Endothelial cell of umbilical vein (primary cell): ENCODE measurements at regions not wholly inside any gene's neighbourhood (a gene's known extent, or its start where the extent isn't known, plus 50 kb on each side); places are given as distances from the start of the nearest gene placed in this dataset.

Experiments used
- BruUV-seq: library from RNA; stranded (reverse); fragments of 400-500 nt; replicated peaks from 2 replicates; lab custom pipeline; 2021; lab: Mats Ljungman, UMichigan
- CTCF ChIA-PET: fragments of 300-600, 350-600 bp; sonication (Branson Sonifier 250); formaldehyde crosslinking; loops from one replicate; lab custom pipeline; 2021; ENCODE audit warnings: antibody characterized with exemption, inconsistent platforms; lab: Charles Lee
- POLR2A ChIA-PET: fragments of 300-600, 350-600 bp; sonication (Branson Sonifier 250); formaldehyde crosslinking; loops from one replicate; lab custom pipeline; 2021; ENCODE audit warnings: antibody characterized with exemption, inconsistent platforms; lab: Charles Lee
- DNase-seq: peaks from one replicate; pipeline ENCODE4 v3.0.0-alpha.2; 2011; ENCODE audit warnings: low read depth, low spot score
- FAIRE-seq: peaks from 2 replicates; lab custom pipeline; 2011; peaks lifted over from hg19 to GRCh38; lab: Jason Lieb, UNC
- H2AFZ ChIP-seq: 2 replicates; pipeline ENCODE4 v1.6.0; 2012; ENCODE audit warnings: low read depth, low read length, control low read depth, inconsistent platforms
- H3K27ac ChIP-seq: 2 replicates; pipeline ENCODE4 v1.5.1; 2011; ENCODE audit warnings: low read depth, mild to moderate bottlenecking, control low read depth, low read length, moderate library complexity; ENCODE audit not compliant: insufficient read depth
- H3K27me3 ChIP-seq, 2 experiments: 2 replicates each; pipeline versions ENCODE4 v1.6.0 to v1.6.1; 2011; ENCODE audit warnings: low read length in 2 of 2, mixed read lengths in 1 of 2; ENCODE audit not compliant: control insufficient read depth in 2 of 2, insufficient read depth in 2 of 2
- H3K36me3 ChIP-seq, 2 experiments: 2 replicates in 1 of 2; 3 replicates in 1 of 2; pipeline ENCODE4 v1.5.1; 2011; ENCODE audit warnings: low read length in 2 of 2, mild to moderate bottlenecking in 1 of 2, moderate library complexity in 1 of 2; ENCODE audit not compliant: control insufficient read depth in 2 of 2, insufficient read depth in 2 of 2; ENCODE audit errors: extremely low read depth in 1 of 2
- H3K4me1 ChIP-seq: 3 replicates; pipeline ENCODE4 v1.5.1; 2011; ENCODE audit warnings: mild to moderate bottlenecking, low read length; ENCODE audit not compliant: control insufficient read depth, insufficient read depth; ENCODE audit errors: extremely low read depth
- H3K4me2 ChIP-seq: 2 replicates; pipeline ENCODE4 v1.6.1; 2011; ENCODE audit warnings: low read length, control low read depth, mixed read lengths; ENCODE audit not compliant: insufficient read depth
- H3K4me3 ChIP-seq, 3 experiments: fragments of 200-600 bp in 1 of 3; sonication (generic), shearing (Covaris generic) in 1 of 3; replicated peaks in 1 of 3; 2 replicates each; pipeline ENCODE4 v1.5.1; 2011 to 2016; ENCODE audit warnings: control low read depth in 3 of 3, low read length in 3 of 3, mild to moderate bottlenecking in 2 of 3, inconsistent platforms in 1 of 3, low read depth in 1 of 3, moderate library complexity in 1 of 3; ENCODE audit not compliant: insufficient read depth in 1 of 3
- H3K79me2 ChIP-seq: 2 replicates; pipeline ENCODE4 v1.6.0; 2012; ENCODE audit warnings: low read length, inconsistent platforms; ENCODE audit not compliant: control insufficient read depth, insufficient read depth
- H3K9ac ChIP-seq: replicated peaks from 2 replicates; pipeline ENCODE3; 2011; ENCODE audit warnings: low read length, control low read depth; ENCODE audit not compliant: insufficient read depth; ENCODE audit errors: extremely low read depth
- H3K9me1 ChIP-seq: replicated peaks from 3 replicates; pipeline ENCODE4 v1.6.0; 2011; ENCODE audit warnings: mild to moderate bottlenecking, low read length; ENCODE audit not compliant: control insufficient read depth, insufficient read depth; ENCODE audit errors: extremely low read depth
- H3K9me3 ChIP-seq: replicated peaks from 2 replicates; pipeline ENCODE4 v1.5.1; 2012; ENCODE audit warnings: low read length, inconsistent platforms; ENCODE audit not compliant: control insufficient read depth, insufficient read depth
- H4K20me1 ChIP-seq: replicated peaks from 2 replicates; pipeline ENCODE3; 2011; ENCODE audit warnings: mild to moderate bottlenecking, low read length; ENCODE audit not compliant: control insufficient read depth, insufficient read depth; ENCODE audit errors: extremely low read depth
- CTCF ChIP-seq, 2 donors: IDR thresholded peaks; 1 replicate in 1 of 2; 2 replicates in 1 of 2; pipeline ENCODE4 v1.5.1; 2011; ENCODE audit warnings: low read length in 2 of 2, mild to moderate bottlenecking in 2 of 2, moderate library complexity in 2 of 2, control low read depth in 1 of 2, inconsistent platforms in 1 of 2, low read depth in 1 of 2; ENCODE audit not compliant: insufficient read depth in 1 of 2; ENCODE audit errors: extremely low read depth in 1 of 2
- EZH2 ChIP-seq: IDR thresholded peaks from 2 replicates; pipeline ENCODE4 v1.6.1; 2012; ENCODE audit warnings: borderline replicate concordance, low read depth, mild to moderate bottlenecking, moderate library complexity, low read length, inconsistent platforms; ENCODE audit not compliant: severe bottlenecking
- FOS ChIP-seq: IDR thresholded peaks from 2 replicates; pipeline ENCODE4 v1.6.1; 2011; ENCODE audit warnings: mild to moderate bottlenecking, low read length, moderate library complexity, borderline replicate concordance; ENCODE audit not compliant: insufficient read depth
- GATA2 ChIP-seq: IDR thresholded peaks from 2 replicates; pipeline ENCODE4 v1.7.0; 2011; ENCODE audit warnings: low read depth, mild to moderate bottlenecking, moderate library complexity, mixed read lengths, low read length; ENCODE audit not compliant: insufficient read length, insufficient read depth
- JUN ChIP-seq: IDR thresholded peaks from 2 replicates; pipeline ENCODE4 v1.6.1; 2011; ENCODE audit warnings: borderline replicate concordance, low read depth; ENCODE audit not compliant: insufficient read length, insufficient read depth
- MAX ChIP-seq: IDR thresholded peaks from 2 replicates; pipeline ENCODE4 v1.6.1; 2011; ENCODE audit not compliant: insufficient read depth, insufficient read length
- MYC ChIP-seq: IDR thresholded peaks from one replicate; pipeline ENCODE4 v1.6.1; 2011; ENCODE audit warnings: mild to moderate bottlenecking, low read depth, low read length
- POLR2A ChIP-seq: IDR thresholded peaks from 2 replicates; pipeline ENCODE4 v1.6.1; 2012; ENCODE audit warnings: low read depth, mild to moderate bottlenecking, control low read depth, low read length
- POLR2AphosphoS5 ChIP-seq: IDR thresholded peaks from 2 replicates; pipeline ENCODE4 v1.6.1; 2012; ENCODE audit warnings: low read depth, mild to moderate bottlenecking, control low read depth, low read length, moderate library complexity; ENCODE audit not compliant: insufficient read depth
- dilution Hi-C: fragments of 300-500 bp; cut with MboI; formaldehyde crosslinking; loops from one replicate; pipeline ENCODE4 v1.15.0; 2019; ENCODE audit warnings: low sequenced_read_pairs; ENCODE audit not compliant: extremely low pct_ligation_motif_present
- intact Hi-C: fragments of 100-400 bp; cut with micrococcal nuclease; formaldehyde crosslinking; loops from one replicate; pipeline ENCODE4 v1.10.0; 2022

- dilution Hi-C loops (no loop called here), intact Hi-C loops (no loop called here)
- BruUV-seq = no TSS peak
- Histone ChIP-seq H3K9ac (no peak overlapping the region), H3K36me3 (no peaks in the 10 kb centered on the region), H3K79me2 (no peaks in the 10 kb centered on the region), H3K9me1 (no peaks in the 10 kb centered on the region), H3K27ac (no peak overlapping the region), H3K27me3 (no peaks in the 10 kb centered on the region), H3K4me3 (no peak overlapping the region), H3K4me2 (no peak overlapping the region), H3K4me1 (no peaks in the 10 kb centered on the region), H4K20me1 (no peaks in the 10 kb centered on the region), H3K9me3 (no peaks in the 10 kb centered on the region), H2AFZ (no peak overlapping the region)
- no peak for DNase-seq
- ChIA-PET CTCF (no interaction called here), POLR2A (no interaction called here)
- TF ChIP-seq MAX (no peak), POLR2A (no peak), MYC (no peak), GATA2 (no peak), FOS (no peak), JUN (no peak), POLR2AphosphoS5 (no peak), CTCF (IDR thresholded peaks at IDR 0.05; ENCODE audit: extremely low read depth in 1 of 2, insufficient read depth in 1 of 2, low read depth in 1 of 2, low read length in 2 of 2) (no peak), EZH2 (no peak)
- FAIRE-seq = no peak
These were observed 968.7 kb upstream of the SLC10A2 start for GRCh38 chr13:104034891-104035290.
